H1 (cell line): ENCODE measurements at regions not wholly inside any gene's neighbourhood (a gene's known extent, or its start where the extent isn't known, plus 50 kb on each side); places are given as distances from the start of the nearest gene placed in this dataset.

Experiments
- CEBPB ChIP-seq: IDR thresholded peaks from 2 replicates; pipeline ENCODE4 v1.6.1; 2012; ENCODE audit warnings: low read depth, low read length
- CHD1 ChIP-seq: IDR thresholded peaks from 2 replicates; pipeline ENCODE4 v1.6.1; 2012; ENCODE audit warnings: low read depth, low read length, improper control_type of control experiment
- POLR2A ChIP-seq, 2 experiments: IDR thresholded peaks; 1 replicate in 1 of 2; 2 replicates in 1 of 2; pipeline ENCODE4 v1.6.1; 2011; ENCODE audit warnings: low read depth in 2 of 2, low read length in 2 of 2, mild to moderate bottlenecking in 2 of 2; ENCODE audit errors: control extremely low read depth in 1 of 2
- POU5F1 ChIP-seq: IDR thresholded peaks from 2 replicates; pipeline ENCODE4 v1.6.1; 2011; ENCODE audit warnings: low read depth, mild to moderate bottlenecking, low read length, moderate library complexity
- TAF1 ChIP-seq: IDR thresholded peaks from 2 replicates; pipeline ENCODE4 v1.6.1; 2011; ENCODE audit warnings: mild to moderate bottlenecking, low read depth, low read length
- TEAD4 ChIP-seq: IDR thresholded peaks from 2 replicates; pipeline ENCODE4 v1.6.1; 2012; ENCODE audit warnings: low read depth, low read length, inconsistent platforms, mixed read lengths
- YY1 ChIP-seq: IDR thresholded peaks from 2 replicates; pipeline ENCODE4 v1.6.1; 2011; ENCODE audit warnings: low read depth, mild to moderate bottlenecking, low read length
- TF ChIP-seq, protein P1 (sequence below), 3 experiments: IDR thresholded peaks; 1 replicate in 2 of 3; 2 replicates in 1 of 3; pipeline versions ENCODE4 v1.5.1 to v1.6.1; 2011; ENCODE audit warnings: low read length in 3 of 3, mild to moderate bottlenecking in 3 of 3, inconsistent platforms in 2 of 3, low read depth in 1 of 3, moderate library complexity in 1 of 3; ENCODE audit not compliant: insufficient read depth in 1 of 3; ENCODE audit errors: control extremely low read depth in 1 of 3

DNA sequence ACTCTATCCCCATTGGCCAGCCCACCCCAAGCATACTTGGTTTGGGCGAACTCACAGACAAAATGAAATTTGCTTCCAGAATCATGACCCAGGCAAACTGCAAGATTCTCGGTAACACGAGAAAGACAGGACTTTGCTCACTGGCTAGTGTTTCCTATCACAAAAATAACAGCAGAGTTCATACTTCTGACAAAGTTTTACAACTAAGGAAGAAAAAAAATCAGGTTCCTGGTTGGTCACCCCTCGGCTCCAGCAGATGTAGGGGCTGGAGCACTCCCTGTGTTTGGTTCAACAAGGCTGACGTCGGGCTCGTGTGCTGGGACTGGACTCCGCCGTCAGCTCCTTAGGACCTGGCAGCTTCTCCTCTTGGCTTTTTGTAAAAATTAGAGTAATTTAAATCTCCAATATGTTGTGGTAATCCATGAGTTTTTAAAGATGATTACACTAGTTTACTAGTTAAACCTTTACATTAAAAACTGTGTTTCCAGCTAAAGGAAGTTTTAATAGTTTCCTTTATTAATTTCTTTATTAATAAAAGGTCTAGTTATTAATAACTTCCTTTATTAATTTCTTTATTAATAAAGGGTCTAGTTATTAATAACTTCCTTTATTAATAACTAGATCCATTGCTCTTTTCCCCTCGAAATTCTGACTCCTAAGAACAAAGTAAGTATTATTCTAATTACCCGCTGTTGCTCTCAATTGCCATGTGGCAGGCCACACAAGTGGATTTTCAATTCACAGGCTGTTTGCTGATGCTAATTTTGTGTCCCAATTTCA lies 115.6 kb upstream of the RNF32 start:
- TF ChIP-seq, protein P1, sequence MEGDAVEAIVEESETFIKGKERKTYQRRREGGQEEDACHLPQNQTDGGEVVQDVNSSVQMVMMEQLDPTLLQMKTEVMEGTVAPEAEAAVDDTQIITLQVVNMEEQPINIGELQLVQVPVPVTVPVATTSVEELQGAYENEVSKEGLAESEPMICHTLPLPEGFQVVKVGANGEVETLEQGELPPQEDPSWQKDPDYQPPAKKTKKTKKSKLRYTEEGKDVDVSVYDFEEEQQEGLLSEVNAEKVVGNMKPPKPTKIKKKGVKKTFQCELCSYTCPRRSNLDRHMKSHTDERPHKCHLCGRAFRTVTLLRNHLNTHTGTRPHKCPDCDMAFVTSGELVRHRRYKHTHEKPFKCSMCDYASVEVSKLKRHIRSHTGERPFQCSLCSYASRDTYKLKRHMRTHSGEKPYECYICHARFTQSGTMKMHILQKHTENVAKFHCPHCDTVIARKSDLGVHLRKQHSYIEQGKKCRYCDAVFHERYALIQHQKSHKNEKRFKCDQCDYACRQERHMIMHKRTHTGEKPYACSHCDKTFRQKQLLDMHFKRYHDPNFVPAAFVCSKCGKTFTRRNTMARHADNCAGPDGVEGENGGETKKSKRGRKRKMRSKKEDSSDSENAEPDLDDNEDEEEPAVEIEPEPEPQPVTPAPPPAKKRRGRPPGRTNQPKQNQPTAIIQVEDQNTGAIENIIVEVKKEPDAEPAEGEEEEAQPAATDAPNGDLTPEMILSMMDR (IDR thresholded peaks at IDR 0.05; ENCODE audit: control extremely low read depth in 1 of 3, insufficient read depth in 1 of 3, low read depth in 1 of 3, low read length in 3 of 3), result no peak
- TF ChIP-seq CHD1, result no peak
- TF ChIP-seq TEAD4, result no peak
- TF ChIP-seq YY1, result no peak
- TF ChIP-seq POLR2A (IDR thresholded peaks at IDR 0.05; ENCODE audit: control extremely low read depth in 1 of 2, low read depth in 2 of 2, low read length in 2 of 2), result no peak
- no peak for TF ChIP-seq TAF1
- no peak for TF ChIP-seq POU5F1
- no peak for TF ChIP-seq CEBPB
